IMR-90 (cell line): ENCODE measurements at regions not wholly inside any gene's neighbourhood (a gene's known extent, or its start where the extent isn't known, plus 50 kb on each side); places are given as distances from the start of the nearest gene placed in this dataset.
A peak's percentile ranks its signal among the peaks of the same experiment; 100 is the strongest.

Experiments used
- ATAC-seq: fragments of 200-7000 bp; cut with Tn5 transposase; 2 replicates; pipeline ENCODE4 v1.9.1; 2020; ENCODE audit warnings: low read depth, mild to moderate bottlenecking, moderate library complexity
- BruUV-seq: library from RNA; stranded (reverse); fragments of 400-500 nt; replicated peaks from 2 replicates; lab custom pipeline; 2021; lab: Mats Ljungman, UMichigan
- CTCF ChIA-PET: fragments of 300-600 bp; formaldehyde crosslinking; extraction: SDS; loops from one replicate; lab custom pipeline; 2021; ENCODE audit warnings: antibody characterized with exemption; lab: Yijun Ruan, JAX
- POLR2A ChIA-PET: fragments of 300-600 bp; sonication (Branson Sonifier 250); formaldehyde crosslinking; loops from one replicate; lab custom pipeline; 2022; ENCODE audit warnings: antibody characterized with exemption; ENCODE audit not compliant: unreplicated experiment; lab: Charles Lee
- DNase-seq: peaks from one replicate; pipeline ENCODE4 v3.0.0; 2013
- H2AFZ ChIP-seq: replicated peaks from 2 replicates; pipeline ENCODE3; 2013; ENCODE audit warnings: low read length, mild to moderate bottlenecking; ENCODE audit not compliant: poor library complexity
- H2AK5ac ChIP-seq: 2 replicates; pipeline ENCODE4 v1.6.1; 2013; ENCODE audit warnings: low read depth, low read length, inconsistent platforms
- H2AK9ac ChIP-seq: replicated peaks from 2 replicates; pipeline ENCODE3; 2013; ENCODE audit warnings: mild to moderate bottlenecking, low read depth, low read length, moderate library complexity; ENCODE audit not compliant: poor library complexity
- H2BK120ac ChIP-seq: 2 replicates; pipeline ENCODE4 v1.6.1; 2013; ENCODE audit warnings: low read depth, low read length, inconsistent platforms
- H2BK15ac ChIP-seq: 3 replicates; pipeline ENCODE4 v1.6.1; 2013; ENCODE audit warnings: low read depth, low read length, inconsistent platforms
- H2BK20ac ChIP-seq: 2 replicates; pipeline ENCODE4 v1.6.1; 2013; ENCODE audit warnings: low read depth, mild to moderate bottlenecking, inconsistent platforms, low read length, moderate library complexity
- H2BK5ac ChIP-seq: 2 replicates; pipeline ENCODE4 v1.6.1; 2013; ENCODE audit warnings: mild to moderate bottlenecking, low read depth, low read length, inconsistent platforms; ENCODE audit not compliant: poor library complexity, severe bottlenecking
- H3K14ac ChIP-seq: replicated peaks from 2 replicates; pipeline ENCODE4 v1.6.1; 2013; ENCODE audit warnings: low read depth, low read length, inconsistent platforms
- H3K18ac ChIP-seq: 2 replicates; pipeline ENCODE4 v1.6.1; 2013; ENCODE audit warnings: low read depth, low read length, control low read depth
- H3K23ac ChIP-seq: 2 replicates; pipeline ENCODE4 v1.6.1; 2013; ENCODE audit warnings: low read depth, low read length, inconsistent platforms
- H3K27ac ChIP-seq: 2 replicates; pipeline ENCODE4 v1.5.1; 2013; ENCODE audit warnings: mild to moderate bottlenecking, control low read depth, low read length; ENCODE audit not compliant: insufficient read depth
- H3K27me3 ChIP-seq: 2 replicates; pipeline ENCODE4 v1.6.1; 2013; ENCODE audit warnings: low read length; ENCODE audit not compliant: control insufficient read depth, insufficient read depth
- H3K36me3 ChIP-seq: 2 replicates; pipeline ENCODE4 v1.6.1; 2013; ENCODE audit warnings: low read length, mixed read lengths; ENCODE audit not compliant: control insufficient read depth, insufficient read depth
- H3K4ac ChIP-seq: 2 replicates; pipeline ENCODE4 v1.6.1; 2013; ENCODE audit warnings: low read depth, low read length, inconsistent platforms
- H3K4me1 ChIP-seq: 2 replicates; pipeline ENCODE4 v1.6.1; 2013; ENCODE audit warnings: low read length, mixed read lengths; ENCODE audit not compliant: control insufficient read depth, insufficient read depth
- H3K4me2 ChIP-seq: 2 replicates; pipeline ENCODE4 v1.6.1; 2013; ENCODE audit warnings: low read depth, mild to moderate bottlenecking, control low read depth, low read length, moderate library complexity
- H3K4me3 ChIP-seq: 2 replicates; pipeline ENCODE4 v1.5.1; 2013; ENCODE audit warnings: low read depth, mild to moderate bottlenecking, control low read depth, low read length, moderate library complexity; ENCODE audit not compliant: insufficient read depth
- H3K56ac ChIP-seq: 2 replicates; pipeline ENCODE4 v1.6.1; 2013; ENCODE audit warnings: low read length, inconsistent platforms; ENCODE audit not compliant: insufficient read depth; ENCODE audit errors: extremely low read depth
- H3K79me1 ChIP-seq, 2 experiments: 2 replicates each; pipeline ENCODE4 v1.6.1; 2013; ENCODE audit warnings: low read length in 2 of 2, inconsistent platforms in 1 of 2, low read depth in 1 of 2
- H3K9ac ChIP-seq: 2 replicates; pipeline ENCODE4 v1.6.1; 2013; ENCODE audit warnings: low read depth, low read length, control low read depth
- H3K9me1 ChIP-seq: 2 replicates; pipeline ENCODE4 v1.6.1; 2013; ENCODE audit warnings: low read length, inconsistent platforms; ENCODE audit not compliant: insufficient read depth
- H3K9me3 ChIP-seq: 2 replicates; pipeline ENCODE4 v1.6.1; 2013; ENCODE audit warnings: low read length; ENCODE audit not compliant: control insufficient read depth, insufficient read depth
- H4K20me1 ChIP-seq: 2 replicates; pipeline ENCODE4 v1.6.1; 2013; ENCODE audit warnings: low read length, inconsistent platforms; ENCODE audit not compliant: insufficient read depth
- H4K5ac ChIP-seq: 2 replicates; pipeline ENCODE4 v1.6.1; 2013; ENCODE audit warnings: mild to moderate bottlenecking, low read depth, low read length, control low read depth
- H4K8ac ChIP-seq, 2 experiments: 2 replicates each; pipeline ENCODE4 v1.6.1; 2013; ENCODE audit warnings: low read depth in 2 of 2, low read length in 2 of 2, control low read depth in 1 of 2, inconsistent platforms in 1 of 2
- H4K91ac ChIP-seq: 2 replicates; pipeline ENCODE4 v1.6.1; 2013; ENCODE audit warnings: low read depth, low read length, inconsistent platforms; ENCODE audit not compliant: insufficient read depth
- CEBPB ChIP-seq: IDR thresholded peaks from 2 replicates; pipeline ENCODE4 v1.6.1; 2012; ENCODE audit warnings: low read depth, low read length, improper control_type of control experiment
- RAD21 ChIP-seq: IDR thresholded peaks from 2 replicates; pipeline ENCODE4 v1.6.1; 2012; ENCODE audit warnings: low read length, improper control_type of control experiment
- WGBS, 2 experiments: methylation state at CpG; one replicate each; pipeline versions ENCODE4 v1.1.5 to v1.1.7; 2013; ENCODE audit warnings: missing lambda C conversion rate in 2 of 2; ENCODE audit not compliant: insufficient read length in 1 of 2; ENCODE audit errors: extremely low coverage in 2 of 2; 5-methylcytosine and 5-hydroxymethylcytosine counted together
- dilution Hi-C: fragments of 300-500 bp; cut with HindIII; formaldehyde crosslinking; loops from one replicate; pipeline ENCODE4 v1.14.3; 2018; ENCODE audit warnings: low sequenced_read_pairs; ENCODE audit not compliant: unreplicated experiment
- in situ Hi-C: fragments of 300-500 bp; cut with MboI; formaldehyde crosslinking; loops from 3 replicates; pipeline ENCODE4 v1.14.3; 2019; ENCODE audit warnings: low sequenced_read_pairs, inconsistent platforms, mixed read lengths
- intact Hi-C: fragments of 100-400 bp; cut with micrococcal nuclease; formaldehyde crosslinking; loops from 2 replicates; pipeline ENCODE4 v1.10.0; 2022

DNA sequence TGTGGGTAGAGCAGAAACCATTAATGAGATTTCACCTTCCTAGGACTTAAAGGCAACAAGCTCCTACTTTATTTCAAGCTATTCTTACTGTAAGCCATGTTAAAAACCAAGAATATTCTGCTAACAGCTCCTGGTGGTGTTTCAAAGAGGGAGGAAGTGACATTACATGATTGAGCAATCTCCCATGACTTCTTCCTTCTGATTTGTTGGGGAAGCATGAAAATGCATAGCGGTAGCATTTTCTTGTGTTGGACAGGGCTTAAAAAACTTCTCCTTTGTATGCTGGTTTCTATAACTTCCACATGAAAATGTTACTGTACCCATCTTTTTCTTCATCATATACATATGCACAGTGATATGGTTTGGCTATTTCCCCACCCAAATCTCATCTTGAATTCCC, 297.0 kb upstream of the SNX7 start:
- H3K4ac ChIP-seq, result no peak overlapping the region
- no peaks in the 10 kb centered on the region for H4K20me1 ChIP-seq
- WGBS, 2 experiments, result no CpG with 5 or more reads among the region's 1 CpG
- H3K9me3 ChIP-seq, result no peaks in the 10 kb centered on the region
- H3K9ac ChIP-seq, result no peak overlapping the region
- TF ChIP-seq CEBPB (peak; percentile 42; the same call in 1 of the 2 replicates), RAD21 (no peak)
- in situ Hi-C loops, result no loop called here
- H4K5ac ChIP-seq, result no peak overlapping the region
- dilution Hi-C loops, result no loop called here
- no peaks in the 10 kb centered on the region for H3K79me1 ChIP-seq
- no peaks in the 10 kb centered on the region for H3K27me3 ChIP-seq
- no peak overlapping the region for H3K4me3 ChIP-seq
- no peak overlapping the region for H4K8ac ChIP-seq
- no peak overlapping the region for H2BK15ac ChIP-seq
- no peak overlapping the region for H2BK5ac ChIP-seq
- no peak overlapping the region for H3K56ac ChIP-seq
- H2AFZ ChIP-seq, result no peak overlapping the region
- DNase-seq (no peak), ATAC-seq (no peak)
- intact Hi-C loops, result no loop called here
- no peaks in the 10 kb centered on the region for H3K4me1 ChIP-seq
- no peak overlapping the region for H3K4me2 ChIP-seq
- H2AK9ac ChIP-seq, result no peak overlapping the region
- H2BK20ac ChIP-seq, result no peak overlapping the region
- no TSS peak for BruUV-seq
- H3K9me1 ChIP-seq, result no peaks in the 10 kb centered on the region
- no peak overlapping the region for H3K14ac ChIP-seq
- no peak overlapping the region for H3K27ac ChIP-seq
- H3K23ac ChIP-seq, result no peak overlapping the region
- no peak overlapping the region for H3K18ac ChIP-seq
- no peak overlapping the region for H4K91ac ChIP-seq
- no peak overlapping the region for H2AK5ac ChIP-seq
- CTCF ChIA-PET, result no interaction called here
- POLR2A ChIA-PET, result no interaction called here
- H3K36me3 ChIP-seq, result no peaks in the 10 kb centered on the region
- no peak overlapping the region for H2BK120ac ChIP-seq
